Vagina (tissue), 2 donors: ENCODE measurements at regions not wholly inside any gene's neighbourhood (a gene's known extent, or its start where the extent isn't known, plus 50 kb on each side); places are given as distances from the start of the nearest gene placed in this dataset.

ENCODE experiments used
- DNase-seq, 2 donors: peaks; one replicate each; pipeline ENCODE4 v3.0.0-alpha.2; 2017; ENCODE audit errors: extremely low spot score in 2 of 2
- H3K27ac ChIP-seq: fragments of 200-600 bp; sonication (generic); one replicate; pipeline ENCODE4 v1.5.1; 2019
- H3K27me3 ChIP-seq: fragments of 200-600 bp; sonication (generic); one replicate; pipeline ENCODE4 v1.5.1; 2019
- H3K36me3 ChIP-seq, 2 donors: fragments of 200-600 bp; sonication (generic); one replicate each; pipeline ENCODE4 v1.5.1; 2017 to 2019
- H3K4me1 ChIP-seq: fragments of 200-600 bp; sonication (generic); one replicate; pipeline ENCODE4 v1.5.1; 2019
- H3K4me3 ChIP-seq, 2 donors: fragments of 200-600 bp; sonication (generic); 1 replicate in 1 of 2; 2 replicates in 1 of 2; pipeline ENCODE4 v1.5.1; 2016 to 2019
- H3K9me3 ChIP-seq: fragments of 200-600 bp; sonication (generic); one replicate; pipeline ENCODE4 v1.5.1; 2019
- CTCF ChIP-seq, 3 experiments: fragments of 450-650 bp in 2 of 3; fragments of 200-600 bp in 1 of 3; sonication (generic) in 1 of 3; IDR thresholded peaks; one replicate each; pipeline ENCODE4 v1.5.1; 2017 to 2019; ENCODE audit warnings: antibody characterized with exemption in 3 of 3, mild to moderate bottlenecking in 2 of 3, moderate library complexity in 2 of 3
- POLR2A ChIP-seq, 2 donors: fragments of 450-650 bp; IDR thresholded peaks; one replicate each; pipeline ENCODE4 v1.6.1; 2017; ENCODE audit warnings: antibody characterized with exemption in 2 of 2, mild to moderate bottlenecking in 2 of 2, moderate library complexity in 2 of 2
- POLR2AphosphoS5 ChIP-seq, 2 donors: sonication (generic); formaldehyde crosslinking; IDR thresholded peaks; one replicate each; pipeline ENCODE4 v1.9.0; 2017; ENCODE audit warnings: antibody characterized with exemption in 2 of 2, mild to moderate bottlenecking in 2 of 2, low read depth in 1 of 2; ENCODE audit not compliant: insufficient read depth in 1 of 2
- intact Hi-C: fragments of 100-400 bp; cut with DNase I; formaldehyde crosslinking; loops from one replicate; pipeline ENCODE4 v1.15.1; 2023

- Histone ChIP-seq H3K27me3 (no peaks in the 10 kb centered on the region), H3K27ac (no peak overlapping the region), H3K4me1 (no peaks in the 10 kb centered on the region), H3K36me3 (no peaks in the 10 kb centered on the region), H3K4me3 (no peak overlapping the region), H3K9me3 (no peaks in the 10 kb centered on the region)
- TF ChIP-seq POLR2AphosphoS5 (IDR thresholded peaks at IDR 0.05; ENCODE audit: insufficient read depth in 1 of 2, low read depth in 1 of 2) (no peak), POLR2A (IDR thresholded peaks at IDR 0.05) (no peak), CTCF (IDR thresholded peaks at IDR 0.05) (no peak)
- no peak for DNase-seq
- intact Hi-C loops = no loop called here
Measured at GRCh38 chr2:83376731-83377130, 1082.3 kb downstream of the SUCLG1 start.

DNA sequence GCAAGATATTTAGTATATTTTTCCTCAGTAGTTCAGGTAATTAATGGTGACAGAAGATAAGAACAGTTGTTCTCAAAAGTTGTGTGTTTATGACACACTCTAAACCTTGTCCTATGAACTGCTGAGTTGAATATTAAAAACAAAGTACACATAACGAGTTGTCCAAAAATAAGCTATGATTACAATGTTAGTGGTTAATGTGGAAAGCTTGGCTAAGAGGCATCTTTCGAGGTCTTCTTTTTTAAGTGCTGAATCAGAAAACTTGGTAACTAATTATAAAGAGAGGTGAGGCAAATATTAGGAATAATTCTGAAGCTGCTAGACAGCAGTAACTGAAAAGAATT lies 1088.7 kb downstream of the SUCLG1 start:
- no peak for TF ChIP-seq CTCF (IDR thresholded peaks at IDR 0.05)
- TF ChIP-seq POLR2AphosphoS5 (IDR thresholded peaks at IDR 0.05; ENCODE audit: insufficient read depth in 1 of 2, low read depth in 1 of 2) = no peak
- TF ChIP-seq POLR2A (IDR thresholded peaks at IDR 0.05) = no peak
- Histone ChIP-seq H3K36me3 (no peaks in the 10 kb centered on the region), H3K4me1 (no peaks in the 10 kb centered on the region), H3K4me3 (no peak overlapping the region), H3K27ac (no peak overlapping the region), H3K27me3 (no peaks in the 10 kb centered on the region), H3K9me3 (no peaks in the 10 kb centered on the region)
- no peak for DNase-seq
- intact Hi-C loops = no loop called here

GRCh38 chr2:83369601-83370418 lies 1089.3 kb downstream of the SUCLG1 start:
- Histone ChIP-seq H3K27ac (no peak overlapping the region), H3K27me3 (no peaks in the 10 kb centered on the region)
- intact Hi-C loops = no loop called here

GRCh38 chr2:83368916-83369315 lies 1090.2 kb downstream of the SUCLG1 start:
- DNase-seq = no peak
- Histone ChIP-seq H3K36me3 (no peaks in the 10 kb centered on the region), H3K9me3 (no peaks in the 10 kb centered on the region), H3K4me1 (no peaks in the 10 kb centered on the region), H3K27ac (no peak overlapping the region), H3K27me3 (no peaks in the 10 kb centered on the region), H3K4me3 (no peak overlapping the region)
- no peak for TF ChIP-seq CTCF (IDR thresholded peaks at IDR 0.05)
- no peak for TF ChIP-seq POLR2AphosphoS5 (IDR thresholded peaks at IDR 0.05; ENCODE audit: insufficient read depth in 1 of 2, low read depth in 1 of 2)
- TF ChIP-seq POLR2A (IDR thresholded peaks at IDR 0.05) = no peak
- intact Hi-C loops = no loop called here

More at GRCh38 chr2:83369601-83370418, 1089.3 kb downstream of the SUCLG1 start:
- TF ChIP-seq POLR2AphosphoS5 (IDR thresholded peaks at IDR 0.05; ENCODE audit: insufficient read depth in 1 of 2, low read depth in 1 of 2) (no peak), CTCF (IDR thresholded peaks at IDR 0.05) (no peak), POLR2A (IDR thresholded peaks at IDR 0.05) (no peak)
- Histone ChIP-seq H3K4me3 (no peak overlapping the region), H3K4me1 (no peaks in the 10 kb centered on the region), H3K9me3 (no peaks in the 10 kb centered on the region), H3K36me3 (no peaks in the 10 kb centered on the region)
- DNase-seq = no peak

GRCh38 chr2:83368461-83368860 lies 1090.6 kb downstream of the SUCLG1 start:
- Histone ChIP-seq H3K4me3 (no peak overlapping the region), H3K9me3 (no peaks in the 10 kb centered on the region), H3K27me3 (no peaks in the 10 kb centered on the region), H3K27ac (no peak overlapping the region), H3K36me3 (no peaks in the 10 kb centered on the region), H3K4me1 (no peaks in the 10 kb centered on the region)
- DNase-seq = no peak
- intact Hi-C loops = no loop called here
- TF ChIP-seq CTCF (IDR thresholded peaks at IDR 0.05) (no peak), POLR2AphosphoS5 (IDR thresholded peaks at IDR 0.05; ENCODE audit: insufficient read depth in 1 of 2, low read depth in 1 of 2) (no peak), POLR2A (IDR thresholded peaks at IDR 0.05) (no peak)
